ELR (cell line): ENCODE measurements at regions not wholly inside any gene's neighbourhood (a gene's known extent, or its start where the extent isn't known, plus 50 kb on each side); places are given as distances from the start of the nearest gene placed in this dataset.
A peak's percentile ranks its signal among the peaks of the same experiment; 100 is the strongest.

Experiments
- DNase-seq: peaks from one replicate; pipeline ENCODE4 v3.0.0-alpha.2; 2015; ENCODE audit warnings: low read depth

DNA sequence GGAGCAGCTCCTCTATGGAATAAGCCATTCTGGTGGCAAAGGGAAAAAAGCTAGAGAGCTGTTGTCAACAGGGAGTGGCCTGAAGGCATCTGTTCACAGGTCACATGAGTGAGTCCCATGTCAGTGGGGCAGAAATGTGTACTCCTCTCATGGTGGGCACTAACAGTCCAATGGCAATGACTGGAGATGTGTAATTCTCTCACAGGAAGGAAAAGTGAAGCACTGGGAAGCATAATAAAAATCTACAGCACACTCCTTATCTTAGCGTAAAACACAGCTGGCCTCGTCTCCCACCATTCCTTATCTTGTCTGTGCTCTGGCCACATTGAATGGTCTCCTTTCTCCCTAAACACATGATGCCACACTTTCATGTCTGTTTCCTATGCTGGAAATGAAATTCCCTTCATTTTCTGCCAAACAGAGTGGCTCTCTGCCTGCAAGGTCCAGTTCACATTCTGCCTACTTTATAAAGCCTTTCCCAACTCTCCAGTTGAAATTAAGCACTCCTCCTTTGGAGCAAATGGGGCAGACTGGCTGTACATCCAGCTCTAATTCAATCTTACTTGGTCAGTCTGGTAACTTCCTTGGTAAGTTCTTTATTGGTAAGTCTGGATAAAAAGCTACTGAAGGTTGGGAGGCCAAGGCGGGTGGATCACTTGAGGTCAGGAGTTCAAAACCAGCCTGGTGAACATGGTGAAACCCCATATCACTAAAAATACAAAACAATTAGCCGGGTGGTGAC is 139.8 kb downstream of the RPL22L1 start:
- no peak for DNase-seq

DNA sequence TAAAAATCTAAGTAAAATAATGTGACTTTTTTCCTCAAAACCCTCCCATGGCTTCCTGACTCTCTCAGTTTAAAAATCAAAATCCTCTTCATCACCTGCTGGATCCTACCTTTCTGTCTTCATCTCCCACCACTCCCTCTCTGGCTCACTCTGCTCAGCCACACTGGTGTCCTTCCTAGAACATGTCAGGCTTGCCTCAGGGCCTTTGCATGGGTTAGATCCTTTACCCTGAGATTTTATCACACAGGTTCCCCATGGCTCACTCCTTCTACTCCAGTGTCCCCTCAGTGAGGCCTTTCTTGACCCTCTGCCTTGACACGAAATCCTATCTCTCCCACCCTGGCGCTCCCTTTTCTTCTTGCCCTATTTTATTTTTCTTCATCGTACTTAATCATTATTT is 141.8 kb downstream of the RPL22L1 start:
- DNase-seq = no peak

DNA sequence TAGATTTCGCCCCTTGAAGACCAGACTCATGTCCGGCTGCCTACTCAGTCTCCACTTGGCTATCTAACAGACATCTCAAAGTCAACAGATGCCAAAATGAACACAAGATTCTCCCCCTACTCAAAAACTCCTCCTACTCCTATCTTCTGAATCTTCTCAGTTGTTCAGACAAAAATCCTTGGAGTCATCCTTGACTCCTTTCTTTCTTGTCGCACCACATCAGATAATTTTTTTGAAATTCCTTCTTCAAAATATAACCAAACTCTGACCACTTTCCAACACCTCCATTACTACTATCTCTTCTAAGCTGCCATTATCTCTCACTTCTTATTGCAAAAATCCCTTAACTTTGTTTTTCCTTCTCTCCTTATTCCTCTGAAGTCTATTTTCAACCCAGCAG is 141.9 kb upstream of the SLC7A14 start:
- DNase-seq = no peak

DNA sequence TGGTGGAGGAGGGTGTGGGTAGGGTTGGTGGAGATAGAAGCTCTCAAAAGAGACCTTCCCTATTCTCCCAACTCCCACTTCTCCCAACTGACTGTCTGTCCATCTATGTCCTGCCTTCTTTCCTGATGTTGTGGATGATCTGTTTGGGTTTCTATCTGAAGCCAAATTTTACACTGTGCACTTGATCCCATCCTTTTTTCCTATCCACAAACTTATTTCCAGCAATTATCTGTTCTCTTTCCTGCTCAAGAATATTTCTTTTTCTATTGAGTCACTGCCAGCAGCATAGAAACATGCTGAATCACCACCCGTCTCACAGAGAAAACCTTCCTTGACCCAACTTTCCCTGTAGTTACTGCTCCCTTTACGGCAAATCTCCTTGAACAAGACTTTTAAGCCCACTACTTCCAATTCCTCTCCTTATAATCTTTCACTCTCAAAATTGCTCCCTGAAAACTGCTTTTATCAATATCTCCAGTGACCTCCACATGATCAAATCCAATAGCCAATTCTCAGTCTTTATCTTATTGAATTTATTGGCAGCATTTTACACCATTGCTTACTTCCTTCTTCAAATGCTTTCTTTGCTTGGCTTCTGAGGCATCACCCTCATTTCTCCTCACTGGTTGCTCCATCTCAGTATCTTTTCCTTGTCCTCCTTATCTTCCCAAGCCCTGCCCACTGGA is 141.2 kb upstream of the SLC7A14 start:
- DNase-seq = peak; percentile 97

DNA sequence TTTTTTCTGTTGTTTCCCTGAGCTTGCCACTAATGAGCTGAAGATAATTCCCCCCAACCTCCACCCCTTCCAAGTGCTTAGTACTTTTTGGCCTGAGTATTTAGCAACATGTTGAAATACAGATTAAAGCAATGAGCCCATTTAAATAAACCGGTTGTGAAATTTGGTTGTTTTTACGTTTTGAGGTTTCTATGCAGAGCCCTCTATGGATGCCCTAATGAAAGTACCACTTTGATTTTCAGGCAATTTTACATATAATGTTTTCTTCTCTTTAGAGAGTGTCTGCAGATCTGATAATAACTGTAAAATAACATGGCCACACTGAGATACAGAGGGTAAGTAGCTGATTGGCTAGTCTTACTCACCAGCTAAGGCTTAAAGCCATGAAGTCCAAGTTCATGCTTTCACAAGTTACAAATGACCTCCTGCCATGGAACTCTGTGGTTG is 139.4 kb upstream of the SLC7A14 start:
- DNase-seq = peak; percentile 57

DNA sequence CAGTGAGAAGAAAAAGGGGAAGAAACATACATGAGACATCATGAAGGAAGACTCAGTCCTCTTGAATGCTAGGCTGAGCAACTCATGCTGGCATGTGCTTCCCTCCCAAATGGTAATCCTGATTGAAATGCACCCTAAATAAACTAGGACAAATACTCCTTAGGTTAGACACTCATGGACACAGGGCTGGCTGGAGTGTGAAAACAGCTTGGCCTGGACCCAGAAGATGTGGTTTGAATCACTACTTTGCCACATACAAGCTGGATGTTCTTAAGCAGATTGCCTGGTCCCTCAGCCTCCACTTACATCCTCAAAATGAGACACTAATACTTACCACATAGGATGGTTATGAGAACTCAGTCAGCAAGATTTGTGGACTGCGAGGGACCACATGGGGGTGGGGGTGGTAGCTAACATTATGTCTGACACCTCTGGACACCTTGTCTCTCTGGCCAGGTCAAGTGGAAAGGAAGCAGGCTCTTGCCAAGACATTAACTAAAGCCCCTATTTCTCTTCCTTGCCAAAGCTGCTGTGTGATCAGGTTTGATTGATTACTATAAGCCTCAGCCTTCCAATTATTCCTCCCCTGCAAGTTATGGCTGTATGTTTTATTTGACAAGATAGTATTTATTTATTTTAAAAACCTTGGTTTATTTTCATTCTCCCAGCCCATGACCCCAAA is 138.9 kb upstream of the SLC7A14 start:
- DNase-seq = peak; percentile 82

DNA sequence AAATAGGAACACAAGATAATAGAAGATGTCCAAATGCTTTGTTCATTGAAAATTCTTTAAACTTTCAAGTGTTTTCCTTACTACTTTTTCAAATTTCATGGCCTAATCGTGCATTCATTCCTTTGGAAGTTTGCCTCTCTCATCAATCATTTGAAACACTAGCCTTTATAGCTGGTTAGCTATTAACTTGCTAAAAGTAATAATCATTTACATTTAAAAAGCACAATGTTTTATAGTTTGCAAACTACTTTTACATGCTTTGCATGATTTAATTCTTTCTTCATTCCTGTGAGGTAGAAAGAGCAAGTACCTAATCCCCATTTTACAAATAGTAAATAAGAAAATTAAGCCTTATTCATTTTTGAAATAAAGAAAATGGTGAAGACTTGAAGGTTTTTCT is 137.4 kb upstream of the SLC7A14 start:
- DNase-seq = no peak

DNA sequence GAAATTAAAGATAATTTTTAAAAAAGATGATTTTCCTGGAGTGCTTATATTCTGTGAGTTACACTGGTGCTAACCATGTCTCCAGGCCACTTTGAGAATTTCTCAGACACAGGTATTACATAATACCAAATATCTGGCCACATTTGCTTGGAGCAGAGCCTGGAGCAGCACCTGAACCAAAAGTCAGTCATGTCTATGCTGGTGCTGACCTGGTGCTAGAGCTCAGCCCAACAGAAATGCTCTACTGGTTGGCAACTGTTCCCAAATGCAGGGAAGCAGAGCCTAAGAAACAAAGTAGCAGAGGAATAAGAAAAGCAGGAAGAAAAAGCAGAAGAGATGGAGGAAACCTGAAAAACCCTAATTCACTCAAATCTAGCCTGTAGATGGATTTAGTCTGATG is 135.7 kb upstream of the SLC7A14 start:
- DNase-seq = no peak

DNA sequence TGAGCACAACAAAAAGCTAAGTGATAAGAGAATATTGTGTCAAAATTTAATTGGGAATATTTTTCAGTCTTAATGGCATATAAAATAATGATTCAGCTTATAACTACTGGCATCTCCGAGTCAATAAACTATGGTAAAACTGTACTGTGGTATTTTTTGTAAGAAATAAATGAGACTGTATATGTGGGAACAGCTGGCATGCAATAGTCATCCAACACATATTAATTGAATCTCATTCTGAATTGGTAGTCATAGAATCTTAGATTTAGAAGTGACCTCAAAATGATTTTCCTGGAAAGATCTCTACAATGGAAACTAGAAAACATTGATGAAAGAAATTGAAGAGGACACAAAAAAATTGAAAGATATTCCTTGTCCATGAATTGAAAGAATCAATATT is 133.4 kb upstream of the SLC7A14 start:
- no peak for DNase-seq

DNA sequence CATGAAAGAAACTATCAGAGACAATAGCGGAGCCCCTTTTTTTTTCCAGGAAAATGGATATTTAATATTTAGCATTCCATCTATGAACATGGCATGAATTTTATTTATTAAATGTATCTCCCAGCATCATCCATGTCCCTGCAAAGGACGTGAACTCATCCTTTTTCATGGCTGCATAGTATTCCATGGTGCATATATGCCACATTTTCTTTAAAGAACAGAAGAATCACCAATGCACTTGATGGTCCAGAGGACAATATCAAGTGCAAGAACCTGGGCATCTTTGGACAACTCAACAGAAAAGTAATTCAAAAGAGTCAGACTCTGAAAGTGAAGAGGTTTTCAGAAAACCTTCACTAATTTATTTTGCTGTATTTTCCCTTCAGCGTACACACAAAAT is 133.0 kb upstream of the SLC7A14 start:
- DNase-seq = no peak

DNA sequence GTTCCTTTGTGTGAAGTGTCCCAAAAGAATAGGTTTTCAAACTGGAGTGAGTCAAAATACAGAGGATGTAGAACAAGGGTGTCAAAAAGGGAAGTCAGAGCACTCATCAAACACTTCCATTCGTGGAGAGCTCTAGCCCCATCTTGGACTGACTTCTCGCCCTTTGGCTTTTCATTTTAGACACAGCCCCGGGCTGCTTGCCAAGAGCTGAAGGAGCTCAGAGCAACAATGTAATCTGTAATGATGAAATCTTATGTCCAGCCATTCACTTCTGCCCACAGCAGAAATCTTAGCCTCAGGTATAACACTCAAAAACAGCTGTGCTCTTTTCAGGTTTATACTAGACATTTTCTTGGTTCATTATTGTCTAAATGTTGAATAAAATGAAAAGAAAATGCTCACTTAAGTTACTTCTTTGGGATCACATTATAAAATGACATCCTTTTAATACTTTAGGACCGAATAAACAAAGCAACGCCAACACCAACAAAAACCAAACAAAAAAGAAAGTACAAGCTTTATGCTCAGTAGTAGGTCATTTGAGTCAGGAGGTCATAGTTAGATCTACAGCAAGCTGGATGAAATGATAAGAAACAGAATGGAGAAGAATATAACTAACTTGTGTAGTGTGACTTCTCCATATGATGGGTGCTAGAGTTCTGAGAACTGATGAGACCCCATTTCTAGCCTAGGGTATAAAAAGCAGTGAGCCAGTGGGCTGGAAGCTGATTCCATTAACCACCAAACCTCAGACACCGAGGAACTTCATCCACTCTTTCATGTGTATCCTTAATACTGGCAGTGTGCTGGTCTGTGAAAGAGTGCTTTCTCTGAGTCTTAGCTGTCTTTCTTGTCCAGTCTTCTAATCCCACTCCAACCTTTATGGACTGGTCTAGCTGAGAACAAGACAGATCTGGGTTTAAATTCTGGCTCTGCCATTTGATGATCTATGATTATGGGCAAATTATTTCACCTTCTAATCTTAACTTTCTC is 131.8 kb upstream of the SLC7A14 start:
- peak; percentile 42 for DNase-seq

DNA sequence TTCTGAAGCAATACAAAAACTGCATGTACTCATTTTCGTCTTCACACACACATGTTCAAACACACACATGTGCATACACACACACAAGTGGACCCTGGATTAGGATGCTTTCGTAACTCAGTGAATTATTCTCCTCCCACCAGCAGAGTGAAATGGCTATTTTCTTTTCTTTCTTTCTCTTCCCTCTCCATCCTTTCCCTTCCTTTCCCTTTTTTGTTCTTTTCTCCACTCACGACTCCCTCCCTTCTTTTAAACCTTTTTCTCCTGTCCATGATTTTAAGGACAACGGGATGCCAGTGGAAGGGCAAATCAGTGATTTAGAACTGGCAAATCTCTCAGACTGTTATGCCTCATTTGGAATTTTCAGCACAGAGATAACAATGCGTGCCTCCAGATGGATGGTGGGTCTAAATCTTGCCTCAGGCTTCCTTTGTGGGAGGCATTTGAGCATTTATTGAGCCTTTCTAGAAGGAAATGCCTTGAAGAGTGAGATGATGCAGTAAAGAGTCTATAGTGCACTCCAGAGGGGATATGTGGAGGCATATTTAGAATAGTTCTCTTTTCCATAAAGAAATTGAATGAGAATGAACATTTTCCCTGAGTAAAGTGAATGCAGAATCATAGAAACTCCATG is 130.4 kb upstream of the SLC7A14 start:
- no peak for DNase-seq

DNA sequence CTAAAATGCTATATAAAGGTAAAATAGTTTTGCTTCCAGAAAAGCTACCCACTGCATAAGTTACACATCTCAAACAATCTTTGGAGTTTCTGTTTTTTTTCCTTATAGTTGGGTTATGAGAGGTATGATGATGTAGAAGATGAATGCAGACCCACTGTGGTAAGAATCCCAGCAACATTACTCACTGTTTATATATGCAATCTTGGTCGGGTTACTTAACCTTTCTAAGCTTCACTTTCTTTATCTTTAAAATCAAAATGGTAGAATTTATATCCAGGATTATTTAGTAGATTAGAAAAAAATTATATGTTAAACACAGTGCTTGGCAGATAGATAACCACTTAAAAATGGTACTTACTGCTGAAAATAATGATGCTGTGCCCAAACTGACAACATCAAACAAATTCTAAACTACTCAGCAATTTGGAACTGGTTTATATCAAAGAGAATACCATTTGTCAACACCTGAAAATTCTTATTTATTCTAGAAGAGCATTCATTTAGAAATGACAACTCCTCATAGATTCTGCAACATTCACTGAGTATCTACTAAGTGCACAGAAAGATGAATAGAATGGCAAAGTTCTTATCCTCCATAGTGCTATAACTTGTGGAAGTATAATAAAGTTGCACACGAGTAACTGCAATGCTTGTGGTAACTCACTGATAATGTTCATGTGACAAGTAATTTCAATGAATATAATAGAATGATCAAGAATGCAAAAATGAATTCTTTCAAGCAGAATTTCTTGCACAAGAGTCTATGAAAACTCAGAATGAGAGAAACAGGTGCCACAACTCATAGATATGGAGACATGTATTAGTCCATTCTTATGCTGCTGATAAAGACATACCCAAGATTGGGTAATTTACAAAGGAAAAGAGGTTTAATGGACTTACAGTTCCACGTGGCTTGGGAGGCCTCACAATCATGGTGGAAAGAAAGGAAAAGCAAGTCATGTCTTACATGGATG is 129.0 kb upstream of the SLC7A14 start:
- DNase-seq = peak; percentile 93

DNA sequence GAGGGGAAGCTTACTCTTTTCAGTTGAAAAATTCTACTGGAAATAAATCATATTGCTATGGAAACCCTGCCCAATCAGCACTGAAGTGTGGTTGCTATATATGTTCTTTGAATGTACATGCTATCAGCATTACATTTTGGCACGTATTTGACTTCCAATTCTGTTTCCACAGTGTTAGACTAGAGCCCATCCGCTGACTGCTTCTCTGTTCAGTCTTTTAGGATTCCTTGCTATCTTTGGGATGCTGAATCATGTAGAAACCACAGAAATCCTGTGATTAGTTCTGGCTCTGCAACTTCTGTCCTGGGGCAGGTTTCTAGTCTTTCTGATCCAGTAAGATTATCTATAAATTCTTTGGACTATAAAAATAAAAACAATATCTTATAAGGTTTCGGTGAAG is 128.2 kb upstream of the SLC7A14 start:
- DNase-seq = peak; percentile 93

DNA sequence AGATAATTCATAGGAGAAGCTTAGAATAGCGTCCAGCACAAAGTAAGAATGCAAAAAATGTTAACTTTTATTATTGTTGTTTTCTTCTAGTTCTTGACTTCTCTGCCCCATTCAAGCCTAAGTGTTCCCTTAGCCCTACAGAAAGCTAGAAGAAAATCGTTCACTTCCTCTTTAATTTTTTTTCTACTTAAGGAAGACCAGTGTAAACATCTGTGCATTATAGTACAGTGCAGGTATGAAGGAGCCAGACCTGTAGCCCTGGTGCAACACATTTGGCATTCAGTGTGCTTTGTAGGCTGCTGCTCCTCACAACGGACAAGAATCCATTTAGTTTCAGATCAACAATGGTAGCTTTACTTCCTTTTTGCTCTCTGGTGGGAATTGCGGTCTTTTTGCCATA is 127.8 kb upstream of the SLC7A14 start:
- DNase-seq = no peak

DNA sequence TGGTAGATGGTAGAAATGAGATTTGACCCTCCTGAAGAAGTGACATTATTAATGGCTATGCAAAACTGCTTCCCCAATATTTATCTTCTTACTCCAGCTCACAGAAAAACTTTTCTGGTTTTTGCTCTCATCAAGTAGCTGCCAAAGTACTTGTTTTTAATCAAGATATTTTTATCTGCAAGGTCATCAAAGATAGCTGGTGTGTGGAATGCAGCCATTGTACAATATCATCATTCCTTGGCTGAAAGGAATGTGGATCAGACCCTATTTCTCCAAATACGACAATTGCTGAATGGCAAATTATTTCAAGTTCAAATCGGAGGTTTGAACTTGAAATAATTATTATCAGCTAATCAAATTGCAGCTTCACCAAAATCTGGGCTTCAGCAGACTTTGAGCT is 126.9 kb upstream of the SLC7A14 start:
- no peak for DNase-seq

DNA sequence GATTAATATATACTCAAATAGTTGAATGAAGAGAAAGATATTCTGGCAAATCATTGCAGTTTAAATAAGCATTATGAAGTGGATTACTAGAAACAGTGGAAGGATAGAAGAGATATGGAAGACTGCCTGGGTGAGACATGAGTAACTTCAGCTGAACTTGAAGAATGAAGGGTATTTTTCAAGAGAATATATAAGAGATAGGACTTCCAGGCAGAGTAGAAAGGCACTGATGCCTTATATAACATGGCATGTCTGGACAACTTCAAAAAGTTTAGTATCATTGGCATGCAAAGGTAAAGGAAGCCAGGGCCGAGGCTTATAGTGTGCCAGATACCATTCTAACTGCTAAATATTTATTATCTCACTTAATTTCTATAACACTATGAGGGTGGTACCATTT is 126.5 kb upstream of the SLC7A14 start:
- no peak for DNase-seq

DNA sequence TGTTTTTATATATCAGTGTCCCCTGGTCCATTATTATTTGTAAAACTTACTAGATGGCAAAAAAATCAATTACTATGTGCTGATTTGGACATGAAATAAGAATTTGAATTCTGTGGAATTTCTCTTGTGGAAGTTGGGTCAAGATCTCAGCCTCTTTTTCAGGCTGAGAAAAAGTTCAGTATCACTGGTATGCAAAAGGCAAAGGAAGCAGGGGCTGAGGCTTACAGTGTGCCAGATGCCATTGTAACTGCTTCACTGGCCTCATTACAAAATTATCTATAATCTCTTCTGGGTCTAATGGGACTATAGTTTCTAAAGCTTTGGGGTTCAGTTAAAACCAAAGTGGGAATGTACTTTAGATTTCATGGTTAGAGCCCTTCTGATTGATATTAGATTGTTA is 125.9 kb upstream of the SLC7A14 start:
- no peak for DNase-seq

DNA sequence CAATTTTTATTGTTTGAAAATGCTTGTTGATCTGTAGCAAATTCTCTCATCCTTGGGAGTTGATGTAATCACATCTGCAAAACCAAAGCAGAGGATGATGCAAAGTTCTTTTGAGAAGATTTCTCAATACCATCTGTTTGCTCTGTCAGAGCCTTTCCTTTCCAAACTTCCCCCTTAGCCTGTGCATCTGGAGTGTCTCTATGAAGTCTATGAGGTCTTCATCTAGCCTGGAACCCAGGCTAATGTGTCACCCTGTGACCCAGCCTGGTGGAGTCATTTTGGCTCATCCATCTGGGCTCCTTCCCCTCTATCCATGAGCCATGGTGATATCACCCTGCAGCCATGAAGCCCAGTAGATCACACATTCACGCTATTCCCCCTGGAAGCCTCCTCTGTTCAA is 123.2 kb upstream of the SLC7A14 start:
- DNase-seq = peak; percentile 96

DNA sequence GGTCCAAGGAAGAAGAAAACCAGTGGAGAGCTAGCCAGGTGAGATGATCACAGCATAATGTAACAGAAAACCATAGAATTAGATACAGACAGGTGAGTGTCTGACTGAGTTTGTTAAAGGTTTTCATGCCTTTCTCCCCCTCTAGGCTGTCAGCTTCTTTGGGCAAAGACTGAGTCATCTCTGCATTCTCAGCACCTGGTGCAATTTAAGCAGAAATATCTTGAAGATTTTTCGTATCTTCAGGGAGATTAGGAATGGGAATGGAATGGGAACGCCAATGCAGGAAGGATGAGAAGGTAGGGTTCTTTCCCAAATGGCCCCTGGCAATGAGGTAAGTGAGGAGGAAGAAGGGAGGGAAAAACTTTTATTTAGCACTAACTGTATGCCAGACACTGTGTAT is 122.0 kb upstream of the SLC7A14 start:
- peak; percentile 79 for DNase-seq
